HCT116 (cell line): ENCODE measurements at regions not wholly inside any gene's neighbourhood (a gene's known extent, or its start where the extent isn't known, plus 50 kb on each side); places are given as distances from the start of the nearest gene placed in this dataset.

Source experiments
- CTCF ChIP-seq, 3 experiments: fragments of 200-600 bp in 1 of 3; sonication (generic) in 1 of 3; IDR thresholded peaks in 2 of 3; conservative IDR thresholded peaks in 1 of 3; 2 replicates each; pipeline ENCODE4 v1.5.1; 2012 to 2017; ENCODE audit warnings: low read depth in 2 of 3, low read length in 2 of 3, antibody characterized with exemption in 1 of 3, borderline replicate concordance in 1 of 3, control low read depth in 1 of 3, mild to moderate bottlenecking in 1 of 3, mixed read lengths in 1 of 3, mixed run types in 1 of 3, moderate library complexity in 1 of 3; ENCODE audit not compliant: insufficient read depth in 1 of 3
- EZH2 ChIP-seq: fragments of 200-600 bp; sonication (generic); IDR thresholded peaks from 2 replicates; pipeline ENCODE4 v1.6.1; 2017; ENCODE audit warnings: antibody characterized with exemption, mixed run types
- POLR2AphosphoS5 ChIP-seq: IDR thresholded peaks from 2 replicates; pipeline ENCODE4 v1.6.1; 2011; ENCODE audit warnings: mild to moderate bottlenecking, low read depth, low read length, moderate library complexity
- SP1 ChIP-seq: IDR thresholded peaks from 2 replicates; pipeline ENCODE4 v1.6.1; 2012; ENCODE audit warnings: low read depth

GRCh38 chr14:62130441-62130840 lies 368.2 kb downstream of the SNAPC1 start:
- TF ChIP-seq EZH2: no peak
- TF ChIP-seq SP1: no peak
- no peak for TF ChIP-seq CTCF (IDR thresholded peaks at IDR 0.05 in 2 of 3, conservative IDR thresholded peaks at IDR 0.05 in 1 of 3; ENCODE audit: borderline replicate concordance in 1 of 3, insufficient read depth in 1 of 3, low read depth in 2 of 3, low read length in 2 of 3)
- TF ChIP-seq POLR2AphosphoS5: no peak
